ENCODE measurements at regions not wholly inside any gene's neighbourhood (a gene's known extent, or its start where the extent isn't known, plus 50 kb on each side); places are given as distances from the start of the nearest gene placed in this dataset.

DNA sequence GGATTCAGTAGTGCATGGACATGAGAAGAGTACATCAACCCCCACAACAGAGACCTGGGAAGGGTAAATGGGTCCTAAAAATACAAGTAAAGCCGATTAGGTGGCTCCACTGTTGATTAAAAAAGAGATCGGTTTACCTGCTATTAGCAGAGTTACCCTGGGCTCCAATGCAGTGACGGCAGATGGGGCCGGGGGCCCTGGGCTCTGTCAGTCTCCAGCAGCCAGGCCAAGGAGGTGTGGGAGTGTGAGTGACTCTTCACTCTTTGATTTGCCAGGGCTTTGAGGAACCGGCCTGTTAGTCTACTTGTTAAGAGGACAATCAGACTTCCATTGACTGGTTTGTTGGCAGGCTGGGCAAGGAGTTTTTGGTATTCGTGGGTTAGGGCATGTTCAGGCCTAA lies 1368.7 kb downstream of the UQCRFS1 start:
- no peak for TF ChIP-seq POLR2A (IDR thresholded peaks at IDR 0.05)
- TF ChIP-seq, protein P1, sequence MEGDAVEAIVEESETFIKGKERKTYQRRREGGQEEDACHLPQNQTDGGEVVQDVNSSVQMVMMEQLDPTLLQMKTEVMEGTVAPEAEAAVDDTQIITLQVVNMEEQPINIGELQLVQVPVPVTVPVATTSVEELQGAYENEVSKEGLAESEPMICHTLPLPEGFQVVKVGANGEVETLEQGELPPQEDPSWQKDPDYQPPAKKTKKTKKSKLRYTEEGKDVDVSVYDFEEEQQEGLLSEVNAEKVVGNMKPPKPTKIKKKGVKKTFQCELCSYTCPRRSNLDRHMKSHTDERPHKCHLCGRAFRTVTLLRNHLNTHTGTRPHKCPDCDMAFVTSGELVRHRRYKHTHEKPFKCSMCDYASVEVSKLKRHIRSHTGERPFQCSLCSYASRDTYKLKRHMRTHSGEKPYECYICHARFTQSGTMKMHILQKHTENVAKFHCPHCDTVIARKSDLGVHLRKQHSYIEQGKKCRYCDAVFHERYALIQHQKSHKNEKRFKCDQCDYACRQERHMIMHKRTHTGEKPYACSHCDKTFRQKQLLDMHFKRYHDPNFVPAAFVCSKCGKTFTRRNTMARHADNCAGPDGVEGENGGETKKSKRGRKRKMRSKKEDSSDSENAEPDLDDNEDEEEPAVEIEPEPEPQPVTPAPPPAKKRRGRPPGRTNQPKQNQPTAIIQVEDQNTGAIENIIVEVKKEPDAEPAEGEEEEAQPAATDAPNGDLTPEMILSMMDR (IDR thresholded peaks at IDR 0.05): no peak
